Neural progenitor cell (in vitro differentiated cells): ENCODE measurements at regions not wholly inside any gene's neighbourhood (a gene's known extent, or its start where the extent isn't known, plus 50 kb on each side); places are given as distances from the start of the nearest gene placed in this dataset.

Experiments used
- DNase-seq: peaks from one replicate; pipeline ENCODE4 v3.0.0-alpha.2; 2016; ENCODE audit warnings: low spot score
- H2AFZ ChIP-seq: fragments of 200-600 bp; sonication (generic); replicated peaks from 2 replicates; pipeline ENCODE4 v1.6.1; 2016; ENCODE audit warnings: antibody characterized with exemption
- H3F3A ChIP-seq: fragments of 200-600 bp; sonication (generic); 2 replicates; pipeline ENCODE4 v1.6.1; 2016; ENCODE audit warnings: antibody characterized with exemption, low read depth
- H3K27ac ChIP-seq: fragments of 200-600 bp; sonication (generic); 2 replicates; pipeline ENCODE4 v1.5.1; 2016; ENCODE audit warnings: mild to moderate bottlenecking
- H3K27me3 ChIP-seq: fragments of 200-600 bp; sonication (generic); 2 replicates; pipeline ENCODE4 v1.6.1; 2016; ENCODE audit warnings: mild to moderate bottlenecking, moderate library complexity
- H3K36me3 ChIP-seq: fragments of 200-600 bp; sonication (generic); 2 replicates; pipeline ENCODE4 v1.5.1; 2016
- H3K4me1 ChIP-seq: fragments of 200-600 bp; sonication (generic); 2 replicates; pipeline ENCODE4 v1.6.1; 2016; ENCODE audit warnings: mixed run types
- H3K4me2 ChIP-seq: fragments of 200-600 bp; sonication (generic); 2 replicates; pipeline ENCODE4 v1.6.1; 2016
- H3K4me3 ChIP-seq: fragments of 200-600 bp; sonication (generic); 2 replicates; pipeline ENCODE4 v1.5.1; 2016
- H3K79me2 ChIP-seq: fragments of 200-600 bp; sonication (generic); 2 replicates; pipeline ENCODE4 v1.6.1; 2016; ENCODE audit warnings: low read depth
- H3K9ac ChIP-seq: fragments of 200-600 bp; sonication (generic); 2 replicates; pipeline ENCODE4 v1.6.1; 2016
- H3K9me3 ChIP-seq: fragments of 200-600 bp; sonication (generic); 2 replicates; pipeline ENCODE4 v1.5.1; 2016; ENCODE audit warnings: low read depth
- H4K20me1 ChIP-seq: fragments of 200-600 bp; sonication (generic); 2 replicates; pipeline ENCODE4 v1.6.1; 2016; ENCODE audit warnings: low read depth
- H3K27ac Mint-ChIP-seq: 3 replicates; pipeline ENCODE4 v1.8.0; 2021; ENCODE audit warnings: mixed read lengths
- H3K27me3 Mint-ChIP-seq: 2 replicates; pipeline ENCODE4 v1.8.0; 2022; ENCODE audit warnings: low read depth, mild to moderate bottlenecking, inconsistent platforms, moderate library complexity, mixed read lengths; ENCODE audit not compliant: insufficient read depth
- H3K36me3 Mint-ChIP-seq: 3 replicates; pipeline ENCODE4 v1.8.0; 2021; ENCODE audit warnings: mixed read lengths
- H3K4me1 Mint-ChIP-seq: 3 replicates; pipeline ENCODE4 v1.8.0; 2021; ENCODE audit warnings: mixed read lengths
- H3K4me3 Mint-ChIP-seq: 3 replicates; pipeline ENCODE4 v1.8.0; 2021; ENCODE audit warnings: mild to moderate bottlenecking, moderate library complexity, mixed read lengths
- H3K9me3 Mint-ChIP-seq: 3 replicates; pipeline ENCODE4 v1.8.0; 2020; ENCODE audit warnings: mixed read lengths
- CTCF ChIP-seq: fragments of 200-600 bp; sonication (generic); IDR thresholded peaks from 2 replicates; pipeline ENCODE4 v1.5.1; 2017; ENCODE audit warnings: antibody characterized with exemption, mild to moderate bottlenecking
- EZH2 ChIP-seq: fragments of 200-600 bp; sonication (generic); IDR thresholded peaks from 2 replicates; pipeline ENCODE4 v1.6.1; 2017; ENCODE audit warnings: antibody characterized with exemption, mild to moderate bottlenecking, moderate library complexity
- EZH2phosphoT487 ChIP-seq: fragments of 200-600 bp; sonication (generic); IDR thresholded peaks from 2 replicates; pipeline ENCODE4 v1.6.1; 2017; ENCODE audit warnings: antibody characterized with exemption

DNA sequence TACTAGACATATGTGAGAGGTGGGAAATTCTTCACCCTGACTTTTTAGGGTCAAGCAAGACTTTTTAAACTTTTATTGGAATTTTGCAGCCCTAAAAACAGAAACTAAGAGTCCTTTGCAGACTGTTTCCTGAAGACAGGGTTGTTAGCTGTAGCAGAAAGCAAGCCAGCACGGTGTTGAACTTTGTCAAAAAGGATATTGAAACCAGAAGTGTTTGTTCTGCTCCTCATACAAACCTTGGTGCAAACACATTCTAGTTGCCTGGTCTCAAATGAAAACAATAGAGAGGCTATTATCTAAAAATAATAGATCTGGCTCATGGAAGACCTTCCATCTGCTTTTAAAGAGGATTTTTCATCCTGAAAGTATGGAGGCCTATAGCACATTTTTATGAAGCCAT, 65.8 kb upstream of the IGFBP5 start:
- no peak overlapping the region for H3K4me3 ChIP-seq
- H3K4me2 ChIP-seq = no peak overlapping the region
- H4K20me1 ChIP-seq = no peaks in the 10 kb centered on the region
- no peak for DNase-seq
- no peaks in the 10 kb centered on the region for H3K9me3 ChIP-seq
- TF ChIP-seq EZH2 (no peak), EZH2phosphoT487 (no peak), CTCF (no peak)
- no peak overlapping the region for H3K27ac ChIP-seq
- H2AFZ ChIP-seq = no peak overlapping the region
- H3K9ac ChIP-seq = no peak overlapping the region
- Mint-ChIP-seq H3K27me3 (no peaks in the 10 kb centered on the region), H3K9me3 (peaks cover 7% of the 10 kb centered on the region), H3K4me3 (no peak overlapping the region), H3K36me3 (no peaks in the 10 kb centered on the region), H3K4me1 (peaks cover 39% of the 10 kb centered on the region), H3K27ac (no peak overlapping the region)
- H3K79me2 ChIP-seq = no peaks in the 10 kb centered on the region
- H3K4me1 ChIP-seq = peaks cover 36% of the 10 kb centered on the region
- H3K27me3 ChIP-seq = peaks cover 4% of the 10 kb centered on the region
- H3F3A ChIP-seq = peaks cover 26% of the 10 kb centered on the region
- H3K36me3 ChIP-seq = no peaks in the 10 kb centered on the region

GRCh38 chr2:216758256-216759155, 63.2 kb upstream of the IGFBP5 start:
- H4K20me1 ChIP-seq = no peaks in the 10 kb centered on the region
- peak overlapping the region; percentile 75 for H3K27ac Mint-ChIP-seq
- H3K4me3 ChIP-seq = no peak overlapping the region
- H3K36me3 ChIP-seq = no peaks in the 10 kb centered on the region
- H3K36me3 Mint-ChIP-seq = no peaks in the 10 kb centered on the region
- H3K27me3 ChIP-seq = no peaks in the 10 kb centered on the region
- H3K27me3 Mint-ChIP-seq = peaks cover 2% of the 10 kb centered on the region
- peaks cover 31% of the 10 kb centered on the region for H3K4me1 Mint-ChIP-seq
- DNase-seq = peak; percentile 21
- peaks cover 22% of the 10 kb centered on the region for H3K4me1 ChIP-seq
- H3K27ac ChIP-seq = peak overlapping the region; percentile 10
- no peak overlapping the region for H2AFZ ChIP-seq
- no peak overlapping the region for H3K9ac ChIP-seq
- H3K4me2 ChIP-seq = peak overlapping the region; percentile 25
- H3K9me3 ChIP-seq = no peaks in the 10 kb centered on the region
- H3K4me3 Mint-ChIP-seq = peak overlapping the region; percentile 2
- TF ChIP-seq CTCF (no peak), EZH2phosphoT487 (no peak), EZH2 (no peak)
- H3K9me3 Mint-ChIP-seq = peaks cover 6% of the 10 kb centered on the region
- no peaks in the 10 kb centered on the region for H3K79me2 ChIP-seq
- H3F3A ChIP-seq = peaks cover 16% of the 10 kb centered on the region

GRCh38 chr2:216757532-216757931, 62.2 kb upstream of the IGFBP5 start:
- no peak overlapping the region for H3K27ac Mint-ChIP-seq
- H3K9me3 ChIP-seq = no peaks in the 10 kb centered on the region
- no peaks in the 10 kb centered on the region for H3K27me3 ChIP-seq
- no peak overlapping the region for H3K27ac ChIP-seq
- DNase-seq = no peak
- H3K9ac ChIP-seq = no peak overlapping the region
- no peaks in the 10 kb centered on the region for H3K36me3 ChIP-seq
- H3K4me3 ChIP-seq = no peak overlapping the region
- peak overlapping the region; percentile 10 for H3K4me3 Mint-ChIP-seq
- H3K36me3 Mint-ChIP-seq = no peaks in the 10 kb centered on the region
- H3K79me2 ChIP-seq = no peaks in the 10 kb centered on the region
- H3K27me3 Mint-ChIP-seq = peaks cover 2% of the 10 kb centered on the region
- peaks cover 24% of the 10 kb centered on the region for H3K4me1 ChIP-seq
- H2AFZ ChIP-seq = no peak overlapping the region
- TF ChIP-seq CTCF (no peak), EZH2 (no peak), EZH2phosphoT487 (no peak)
- peaks cover 16% of the 10 kb centered on the region for H3F3A ChIP-seq
- peaks cover 35% of the 10 kb centered on the region for H3K4me1 Mint-ChIP-seq
- H3K9me3 Mint-ChIP-seq = peaks cover 3% of the 10 kb centered on the region
- H3K4me2 ChIP-seq = no peak overlapping the region
- H4K20me1 ChIP-seq = no peaks in the 10 kb centered on the region
